ENCODE measurements at regions not wholly inside any gene's neighbourhood (a gene's known extent, or its start where the extent isn't known, plus 50 kb on each side); places are given as distances from the start of the nearest gene placed in this dataset.

DNA sequence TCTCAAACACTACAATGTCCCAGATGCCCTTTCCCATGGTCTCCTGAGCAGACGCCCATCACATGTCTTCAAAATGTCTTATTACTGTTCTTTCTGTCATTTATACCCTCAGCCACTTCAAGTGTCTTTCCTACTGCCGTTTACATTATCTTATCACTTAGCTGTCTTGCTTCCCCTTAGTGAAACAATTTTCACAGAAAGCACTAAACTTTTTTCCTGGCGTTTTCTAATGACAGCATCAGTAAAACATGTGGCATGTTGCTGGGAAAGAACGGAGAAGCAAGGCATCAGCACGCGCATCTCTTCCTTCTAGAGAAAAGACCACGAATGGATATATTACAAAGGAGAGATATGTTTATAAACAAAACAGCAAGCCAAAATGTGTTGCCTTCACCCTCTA lies 189.7 kb upstream of the SLIT2 start:
- no peak for DNase-seq
- no peak overlapping the region for H3K27ac ChIP-seq
- 57 to 66% (median 62%) methylated on average over 7 of the region's 7 CpGs for WGBS, 5 donors
- intact Hi-C loops (cut with DNase I; ENCODE audit: low total_unique reads): no loop called here
- H3K36me3 ChIP-seq: no peaks in the 10 kb centered on the region
- no peak for TF ChIP-seq EP300 (IDR thresholded peaks at IDR 0.05)
- TF ChIP-seq POLR2A (IDR thresholded peaks at IDR 0.05): no peak
- TF ChIP-seq CTCF (IDR thresholded peaks at IDR 0.05): no peak
- TF ChIP-seq POLR2AphosphoS5 (IDR thresholded peaks at IDR 0.05): no peak
- no peak overlapping the region for H3K4me3 ChIP-seq
- no peaks in the 10 kb centered on the region for H3K9me3 ChIP-seq
- no peaks in the 10 kb centered on the region for H3K27me3 ChIP-seq
- peaks cover 0 to 19% (median 0%) of the 10 kb centered on the region in 4 donors for H3K4me1 ChIP-seq

- no peak overlapping the region for H3K27ac ChIP-seq
- H3K4me3 ChIP-seq: no peak overlapping the region
- no peaks in the 10 kb centered on the region for H3K36me3 ChIP-seq
- no peak for DNase-seq
- TF ChIP-seq EP300 (IDR thresholded peaks at IDR 0.05): no peak
- no peak for TF ChIP-seq POLR2A (IDR thresholded peaks at IDR 0.05)
- no peak for TF ChIP-seq POLR2AphosphoS5 (IDR thresholded peaks at IDR 0.05)
- no peak for TF ChIP-seq CTCF (IDR thresholded peaks at IDR 0.05)
- no peaks in the 10 kb centered on the region for H3K9me3 ChIP-seq
- intact Hi-C loops (cut with DNase I; ENCODE audit: low total_unique reads): no loop called here
- no peaks in the 10 kb centered on the region for H3K4me1 ChIP-seq
- 92 to 97% (median 94%) methylated on average over 6 of the region's 6 CpGs for WGBS, 5 donors
- no peaks in the 10 kb centered on the region for H3K27me3 ChIP-seq
Measured at GRCh38 chr4:20050768-20051167, 200.9 kb upstream of the SLIT2 start.

- Histone ChIP-seq H3K4me3 (no peak overlapping the region), H3K4me1 (no peaks in the 10 kb centered on the region), H3K27ac (no peak overlapping the region), H3K9me3 (no peaks in the 10 kb centered on the region), H3K36me3 (no peaks in the 10 kb centered on the region), H3K27me3 (no peaks in the 10 kb centered on the region)
- no peak for DNase-seq
- TF ChIP-seq EP300 (IDR thresholded peaks at IDR 0.05): no peak
- no peak for TF ChIP-seq POLR2AphosphoS5 (IDR thresholded peaks at IDR 0.05)
- no peak for TF ChIP-seq POLR2A (IDR thresholded peaks at IDR 0.05)
- TF ChIP-seq CTCF (IDR thresholded peaks at IDR 0.05): no peak
- WGBS, 5 donors: 69 to 81% (median 73%) methylated on average over 3 of the region's 3 CpGs
- intact Hi-C loops (cut with DNase I; ENCODE audit: low total_unique reads): no loop called here
Measured at GRCh38 chr4:20049889-20050288, 201.8 kb upstream of the SLIT2 start.

DNA sequence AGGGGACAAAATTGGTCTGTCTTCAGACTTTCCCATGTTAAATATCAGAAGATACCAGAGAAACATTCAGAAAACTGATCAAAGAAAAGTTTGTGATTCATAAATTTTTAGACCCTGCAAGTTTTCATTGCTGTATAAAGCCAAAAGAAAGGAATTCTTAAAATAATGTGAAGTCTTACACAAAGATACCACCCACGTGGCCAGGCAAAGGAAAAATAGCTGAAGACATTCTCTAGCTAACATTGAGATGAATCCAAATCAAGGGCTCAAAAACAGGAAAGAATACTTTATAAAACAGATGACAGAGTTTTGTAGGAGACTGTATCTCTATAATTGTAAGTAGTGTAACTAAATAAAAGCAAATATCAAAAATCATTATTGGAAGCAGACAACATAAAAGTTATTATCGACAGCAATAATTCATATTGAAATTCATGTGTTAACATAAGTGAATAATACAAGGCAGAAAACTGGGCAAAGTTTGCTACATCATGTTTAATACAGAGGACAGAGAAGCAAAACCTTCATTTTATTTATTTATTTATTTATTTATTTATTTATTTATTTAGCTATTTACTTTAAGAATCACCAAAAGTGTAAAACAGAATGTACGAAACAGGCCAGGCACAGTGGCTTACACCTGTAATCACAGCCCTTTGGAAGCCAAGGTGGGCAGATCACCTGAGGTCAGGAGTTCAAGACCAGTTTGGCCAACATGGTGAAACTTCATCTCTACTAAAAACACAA lies 204.6 kb upstream of the SLIT2 start:
- DNase-seq: no peak
- WGBS, 5 donors: 75 to 80% (median 78%) methylated on average over 3 of the region's 3 CpGs
- no peak for TF ChIP-seq POLR2AphosphoS5 (IDR thresholded peaks at IDR 0.05)
- no peak for TF ChIP-seq CTCF (IDR thresholded peaks at IDR 0.05)
- no peak for TF ChIP-seq EP300 (IDR thresholded peaks at IDR 0.05)
- TF ChIP-seq POLR2A (IDR thresholded peaks at IDR 0.05): no peak
- Histone ChIP-seq H3K4me3 (no peak overlapping the region), H3K9me3 (no peaks in the 10 kb centered on the region), H3K36me3 (no peaks in the 10 kb centered on the region), H3K4me1 (no peaks in the 10 kb centered on the region), H3K27me3 (no peaks in the 10 kb centered on the region), H3K27ac (no peak overlapping the region)
- intact Hi-C loops (cut with DNase I; ENCODE audit: low total_unique reads): no loop called here
